Upper lobe of left lung (tissue), 6 donors: ENCODE measurements at regions not wholly inside any gene's neighbourhood (a gene's known extent, or its start where the extent isn't known, plus 50 kb on each side); places are given as distances from the start of the nearest gene placed in this dataset.

Experiments
- ATAC-seq, 2 donors: fragments of 200-7000 bp; cut with Tn5 transposase; one replicate each; pipeline ENCODE4 v1.9.1; 2022; ENCODE audit warnings: mild to moderate bottlenecking in 2 of 2, moderate library complexity in 2 of 2; ENCODE audit not compliant: low FRiP score in 2 of 2
- DNase-seq, 2 donors: peaks; one replicate each; pipeline ENCODE4 v3.0.0-alpha.2; 2019 to 2020
- H3K27ac ChIP-seq, 4 donors: fragments of 200-600 bp; sonication (generic); one replicate each; pipeline ENCODE4 v1.5.1; 2016 to 2019
- H3K27me3 ChIP-seq, 4 donors: fragments of 200-600 bp; sonication (generic); one replicate each; pipeline ENCODE4 v1.5.1; 2017 to 2019
- H3K36me3 ChIP-seq, 4 donors: fragments of 200-600 bp; sonication (generic); one replicate each; pipeline ENCODE4 v1.5.1; 2016 to 2019
- H3K4me1 ChIP-seq, 4 donors: fragments of 200-600 bp; sonication (generic); one replicate each; pipeline ENCODE4 v1.5.1; 2018 to 2019
- H3K4me3 ChIP-seq, 4 donors: fragments of 200-600 bp; sonication (generic); one replicate each; pipeline ENCODE4 v1.5.1; 2017 to 2019; ENCODE audit warnings: mild to moderate bottlenecking in 2 of 4, moderate library complexity in 1 of 4
- H3K9me3 ChIP-seq, 4 donors: fragments of 200-600 bp; sonication (generic); one replicate each; pipeline ENCODE4 v1.5.1; 2018 to 2019
- CTCF ChIP-seq, 6 experiments: fragments of 450-650 bp in 4 of 6; fragments of 200-600 bp in 2 of 6; sonication (generic) in 2 of 6; IDR thresholded peaks; one replicate each; pipeline ENCODE4 v1.5.1; 2016 to 2019; ENCODE audit warnings: antibody characterized with exemption in 6 of 6
- EP300 ChIP-seq, 4 donors: sonication (generic); formaldehyde crosslinking; IDR thresholded peaks; one replicate each; pipeline ENCODE4 v1.5.1; 2017; ENCODE audit warnings: antibody characterized with exemption in 4 of 4, control low read depth in 2 of 4
- POLR2A ChIP-seq, 4 donors: fragments of 450-650 bp; IDR thresholded peaks; one replicate each; pipeline ENCODE4 v1.5.1; 2016 to 2017; ENCODE audit warnings: antibody characterized with exemption in 4 of 4, mild to moderate bottlenecking in 2 of 4
- POLR2AphosphoS5 ChIP-seq, 2 donors: sonication (generic); formaldehyde crosslinking; IDR thresholded peaks; one replicate each; pipeline ENCODE4 v1.5.1; 2017; ENCODE audit warnings: antibody characterized with exemption in 2 of 2
- WGBS, 2 donors: methylation state at CpG; one replicate each; pipeline ENCODE4 v1.1.5; 2017 to 2018; 5-methylcytosine and 5-hydroxymethylcytosine counted together
- donor health status: DM: no; HTN: no; CAD: no; lungs with moderate emphysema.
- donor health status: DM: no; HTN: yes; CAD: no; lungs with severe emphysema.

GRCh38 chr6:140535511-140535910, 1161.1 kb upstream of the CITED2 start:
- 91 to 96% methylated on average over 1 of the region's 1 CpG for WGBS, 2 donors
- Histone ChIP-seq H3K9me3 (peaks cover 0 to 5% (median 2%) of the 10 kb centered on the region in 4 donors), H3K4me3 (no peak overlapping the region), H3K27ac (no peak overlapping the region), H3K4me1 (peaks cover 0 to 12% (median 5%) of the 10 kb centered on the region in 4 donors), H3K27me3 (no peaks in the 10 kb centered on the region), H3K36me3 (no peaks in the 10 kb centered on the region)
- ATAC-seq, result no peak
- TF ChIP-seq POLR2AphosphoS5 (IDR thresholded peaks at IDR 0.05), result no peak
- no peak for TF ChIP-seq CTCF (IDR thresholded peaks at IDR 0.05)
- no peak for TF ChIP-seq POLR2A (IDR thresholded peaks at IDR 0.05)
- TF ChIP-seq EP300 (IDR thresholded peaks at IDR 0.05), result no peak
- no peak for DNase-seq

GRCh38 chr6:140533526-140533925, 1159.1 kb upstream of the CITED2 start:
- Histone ChIP-seq H3K27ac (no peak overlapping the region), H3K36me3 (no peaks in the 10 kb centered on the region), H3K9me3 (peaks cover 0 to 5% (median 2%) of the 10 kb centered on the region in 4 donors), H3K4me1 (peaks cover 0 to 12% (median 4%) of the 10 kb centered on the region in 4 donors), H3K4me3 (no peak overlapping the region), H3K27me3 (no peaks in the 10 kb centered on the region)
- DNase-seq, result no peak
- no peak for TF ChIP-seq CTCF (IDR thresholded peaks at IDR 0.05)
- no peak for ATAC-seq

- Histone ChIP-seq H3K27me3 (no peaks in the 10 kb centered on the region), H3K4me3 (no peak overlapping the region), H3K36me3 (no peaks in the 10 kb centered on the region), H3K27ac (no peak overlapping the region), H3K4me1 (no peaks in the 10 kb centered on the region), H3K9me3 (no peaks in the 10 kb centered on the region)
- no peak for TF ChIP-seq POLR2A (IDR thresholded peaks at IDR 0.05)
- no peak for TF ChIP-seq CTCF (IDR thresholded peaks at IDR 0.05)
- TF ChIP-seq POLR2AphosphoS5 (IDR thresholded peaks at IDR 0.05), result no peak
- TF ChIP-seq EP300 (IDR thresholded peaks at IDR 0.05), result no peak
- DNase-seq, result no peak
- ATAC-seq, result no peak
- 78 to 82% methylated on average over 1 of the region's 1 CpG for WGBS, 2 donors
Observed at GRCh38 chr6:140504776-140505175, 1130.3 kb upstream of the CITED2 start.

GRCh38 chr6:140500849-140501248, 1126.4 kb upstream of the CITED2 start:
- no peaks in the 10 kb centered on the region for H3K9me3 ChIP-seq
- no peaks in the 10 kb centered on the region for H3K4me1 ChIP-seq
- no peak for DNase-seq
- TF ChIP-seq CTCF (IDR thresholded peaks at IDR 0.05) (no peak), EP300 (IDR thresholded peaks at IDR 0.05) (no peak), POLR2AphosphoS5 (IDR thresholded peaks at IDR 0.05) (no peak), POLR2A (IDR thresholded peaks at IDR 0.05) (no peak)
- no peak for ATAC-seq
- H3K36me3 ChIP-seq, result no peaks in the 10 kb centered on the region
- no peaks in the 10 kb centered on the region for H3K27me3 ChIP-seq
- 93% methylated on average over 3 of the region's 3 CpGs for WGBS, 2 donors
- H3K27ac ChIP-seq, result no peak overlapping the region
- no peak overlapping the region for H3K4me3 ChIP-seq

GRCh38 chr6:140499607-140500006, 1125.2 kb upstream of the CITED2 start:
- Histone ChIP-seq H3K36me3 (no peaks in the 10 kb centered on the region), H3K27me3 (no peaks in the 10 kb centered on the region), H3K27ac (no peak overlapping the region), H3K4me1 (no peaks in the 10 kb centered on the region), H3K9me3 (no peaks in the 10 kb centered on the region), H3K4me3 (no peak overlapping the region)
- TF ChIP-seq POLR2AphosphoS5 (IDR thresholded peaks at IDR 0.05), result no peak
- TF ChIP-seq POLR2A (IDR thresholded peaks at IDR 0.05), result no peak
- no peak for TF ChIP-seq CTCF (IDR thresholded peaks at IDR 0.05)
- no peak for TF ChIP-seq EP300 (IDR thresholded peaks at IDR 0.05)
- ATAC-seq (no peak), DNase-seq (no peak)
- WGBS, 2 donors, result 81 to 89% methylated on average over 1 of the region's 1 CpG
